Myocyte (in vitro differentiated cells): ENCODE measurements at regions not wholly inside any gene's neighbourhood (a gene's known extent, or its start where the extent isn't known, plus 50 kb on each side); places are given as distances from the start of the nearest gene placed in this dataset.

ENCODE experiments used
- DNase-seq: peaks from one replicate; pipeline ENCODE4 v3.0.0-alpha.2; 2012; ENCODE audit warnings: low read depth

- DNase-seq = no peak
These were observed 1204.2 kb downstream of the PCDH18 start for GRCh38 chr4:136328131-136328530.

GRCh38 chr4:136320465-136320813 is 1211.9 kb downstream of the PCDH18 start:
- DNase-seq = no peak

- no peak for DNase-seq
These were observed 1212.4 kb downstream of the PCDH18 start for GRCh38 chr4:136319789-136320464.

- no peak for DNase-seq
These were observed 1215.3 kb downstream of the PCDH18 start for GRCh38 chr4:136316961-136317360.

GRCh38 chr4:136314686-136315085 is 1217.6 kb downstream of the PCDH18 start:
- DNase-seq = no peak

- DNase-seq = no peak
These were observed 1220.5 kb downstream of the PCDH18 start for GRCh38 chr4:136311774-136312173.

GRCh38 chr4:136307765-136308164 is 1224.5 kb downstream of the PCDH18 start:
- no peak for DNase-seq

- DNase-seq = no peak
These were observed 1225.9 kb downstream of the PCDH18 start for GRCh38 chr4:136306361-136306760.

- DNase-seq = no peak
These were observed 1229.7 kb downstream of the PCDH18 start for GRCh38 chr4:136302566-136302965.

GRCh38 chr4:136301749-136302495 is 1230.4 kb downstream of the PCDH18 start:
- no peak for DNase-seq

GRCh38 chr4:136283977-136284376 is 1248.3 kb downstream of the PCDH18 start:
- no peak for DNase-seq

GRCh38 chr4:136281889-136282288 is 1250.4 kb downstream of the PCDH18 start:
- no peak for DNase-seq

- DNase-seq = no peak
These were observed 1251.0 kb downstream of the PCDH18 start for GRCh38 chr4:136281307-136281706.

- DNase-seq = no peak
These were observed 1254.6 kb downstream of the PCDH18 start for GRCh38 chr4:136277741-136278140.

GRCh38 chr4:136246876-136247275 is 1285.4 kb downstream of the PCDH18 start:
- DNase-seq = no peak

- DNase-seq = peak; percentile 17
These were observed 1290.9 kb downstream of the PCDH18 start for GRCh38 chr4:136241221-136241986.

- DNase-seq = no peak
These were observed 1305.0 kb downstream of the PCDH18 start for GRCh38 chr4:136227315-136227714.

GRCh38 chr4:136219592-136220125 is 1312.6 kb downstream of the PCDH18 start:
- DNase-seq = no peak

- DNase-seq = no peak
These were observed 1329.1 kb downstream of the PCDH18 start for GRCh38 chr4:136203199-136203598.

- no peak for DNase-seq
These were observed 1333.9 kb downstream of the PCDH18 start for GRCh38 chr4:136198358-136198757.

GRCh38 chr4:136194962-136195361 is 1337.3 kb downstream of the PCDH18 start:
- no peak for DNase-seq

- no peak for DNase-seq
These were observed 1345.6 kb downstream of the PCDH18 start for GRCh38 chr4:136186650-136187049.
